Endothelial cell of umbilical vein (primary cell): ENCODE measurements at regions not wholly inside any gene's neighbourhood (a gene's known extent, or its start where the extent isn't known, plus 50 kb on each side); places are given as distances from the start of the nearest gene placed in this dataset.

ENCODE experiments used
- EZH2 ChIP-seq: IDR thresholded peaks from 2 replicates; pipeline ENCODE4 v1.6.1; 2012; ENCODE audit warnings: borderline replicate concordance, low read depth, mild to moderate bottlenecking, moderate library complexity, low read length, inconsistent platforms; ENCODE audit not compliant: severe bottlenecking
- FOS ChIP-seq: IDR thresholded peaks from 2 replicates; pipeline ENCODE4 v1.6.1; 2011; ENCODE audit warnings: mild to moderate bottlenecking, low read length, moderate library complexity, borderline replicate concordance; ENCODE audit not compliant: insufficient read depth
- MYC ChIP-seq: IDR thresholded peaks from one replicate; pipeline ENCODE4 v1.6.1; 2011; ENCODE audit warnings: mild to moderate bottlenecking, low read depth, low read length
- POLR2A ChIP-seq: IDR thresholded peaks from 2 replicates; pipeline ENCODE4 v1.6.1; 2012; ENCODE audit warnings: low read depth, mild to moderate bottlenecking, control low read depth, low read length
- POLR2AphosphoS5 ChIP-seq: IDR thresholded peaks from 2 replicates; pipeline ENCODE4 v1.6.1; 2012; ENCODE audit warnings: low read depth, mild to moderate bottlenecking, control low read depth, low read length, moderate library complexity; ENCODE audit not compliant: insufficient read depth
- TF ChIP-seq, protein P1 (sequence below), 2 donors: IDR thresholded peaks; 1 replicate in 1 of 2; 2 replicates in 1 of 2; pipeline ENCODE4 v1.5.1; 2011; ENCODE audit warnings: low read length in 2 of 2, mild to moderate bottlenecking in 2 of 2, moderate library complexity in 2 of 2, control low read depth in 1 of 2, inconsistent platforms in 1 of 2, low read depth in 1 of 2; ENCODE audit not compliant: insufficient read depth in 1 of 2; ENCODE audit errors: extremely low read depth in 1 of 2

GRCh38 chr7:55733241-55734140 is 129.1 kb downstream of the SEPTIN14 start:
- TF ChIP-seq, protein P1, sequence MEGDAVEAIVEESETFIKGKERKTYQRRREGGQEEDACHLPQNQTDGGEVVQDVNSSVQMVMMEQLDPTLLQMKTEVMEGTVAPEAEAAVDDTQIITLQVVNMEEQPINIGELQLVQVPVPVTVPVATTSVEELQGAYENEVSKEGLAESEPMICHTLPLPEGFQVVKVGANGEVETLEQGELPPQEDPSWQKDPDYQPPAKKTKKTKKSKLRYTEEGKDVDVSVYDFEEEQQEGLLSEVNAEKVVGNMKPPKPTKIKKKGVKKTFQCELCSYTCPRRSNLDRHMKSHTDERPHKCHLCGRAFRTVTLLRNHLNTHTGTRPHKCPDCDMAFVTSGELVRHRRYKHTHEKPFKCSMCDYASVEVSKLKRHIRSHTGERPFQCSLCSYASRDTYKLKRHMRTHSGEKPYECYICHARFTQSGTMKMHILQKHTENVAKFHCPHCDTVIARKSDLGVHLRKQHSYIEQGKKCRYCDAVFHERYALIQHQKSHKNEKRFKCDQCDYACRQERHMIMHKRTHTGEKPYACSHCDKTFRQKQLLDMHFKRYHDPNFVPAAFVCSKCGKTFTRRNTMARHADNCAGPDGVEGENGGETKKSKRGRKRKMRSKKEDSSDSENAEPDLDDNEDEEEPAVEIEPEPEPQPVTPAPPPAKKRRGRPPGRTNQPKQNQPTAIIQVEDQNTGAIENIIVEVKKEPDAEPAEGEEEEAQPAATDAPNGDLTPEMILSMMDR (IDR thresholded peaks at IDR 0.05; ENCODE audit: extremely low read depth in 1 of 2, insufficient read depth in 1 of 2, low read depth in 1 of 2, low read length in 2 of 2) = no peak
- TF ChIP-seq POLR2A (no peak), POLR2AphosphoS5 (no peak), FOS (no peak), EZH2 (no peak), MYC (no peak)
